Spleen (tissue), 7 donors: ENCODE measurements at regions not wholly inside any gene's neighbourhood (a gene's known extent, or its start where the extent isn't known, plus 50 kb on each side); places are given as distances from the start of the nearest gene placed in this dataset.

Experiments
- POLR2A ChIP-seq, 3 donors: fragments of 450-650 bp; IDR thresholded peaks; one replicate each; pipeline ENCODE4 v1.5.1; 2017; ENCODE audit warnings: antibody characterized with exemption in 3 of 3, mild to moderate bottlenecking in 1 of 3
- POLR2AphosphoS5 ChIP-seq, 3 donors: sonication (generic); formaldehyde crosslinking; IDR thresholded peaks; one replicate each; pipeline ENCODE4 v1.5.1; 2017; ENCODE audit warnings: antibody characterized with exemption in 3 of 3
- TF ChIP-seq, protein P1 (sequence below), 11 experiments: fragments of 200-600 bp in 7 of 11; fragments of 450-650 bp in 4 of 11; sonication (generic) in 4 of 11; IDR thresholded peaks in 8 of 11; conservative IDR thresholded peaks in 3 of 11; 1 replicate in 7 of 11; 2 replicates in 4 of 11; pipeline versions ENCODE4 v1.4.0 to v1.8.0; 2016 to 2021; ENCODE audit warnings: antibody characterized with exemption in 11 of 11, inconsistent platforms in 4 of 11, mild to moderate bottlenecking in 1 of 11
- donor health status: DM: no; HTN: no; CAD: no; lungs with moderate emphysema.
- donor health status: DM: no; HTN: no; CAD: no.
- donor health status: DM: no; HTN: no; CAD: no.

DNA sequence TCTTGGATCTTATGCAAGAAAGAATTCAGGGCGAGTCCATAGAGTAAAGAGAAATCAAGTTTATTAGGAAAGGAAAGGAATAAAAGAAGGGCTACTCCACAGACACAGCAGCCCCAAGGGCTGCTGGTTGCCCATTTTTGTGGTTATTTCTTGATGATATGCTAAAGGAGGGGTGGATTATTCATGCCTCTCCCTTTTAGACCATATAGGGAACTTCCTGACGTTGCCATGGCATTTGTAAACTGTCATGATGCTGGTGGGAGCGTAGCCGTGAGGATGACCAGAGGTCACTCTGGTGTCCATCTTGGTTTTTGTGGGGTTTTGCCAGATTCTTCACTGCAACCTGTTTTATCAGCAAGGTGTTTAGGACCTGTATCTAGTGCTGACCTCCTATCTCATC, 115.4 kb upstream of the CARD11 start:
- TF ChIP-seq POLR2A (IDR thresholded peaks at IDR 0.05) = no peak
- TF ChIP-seq, protein P1, sequence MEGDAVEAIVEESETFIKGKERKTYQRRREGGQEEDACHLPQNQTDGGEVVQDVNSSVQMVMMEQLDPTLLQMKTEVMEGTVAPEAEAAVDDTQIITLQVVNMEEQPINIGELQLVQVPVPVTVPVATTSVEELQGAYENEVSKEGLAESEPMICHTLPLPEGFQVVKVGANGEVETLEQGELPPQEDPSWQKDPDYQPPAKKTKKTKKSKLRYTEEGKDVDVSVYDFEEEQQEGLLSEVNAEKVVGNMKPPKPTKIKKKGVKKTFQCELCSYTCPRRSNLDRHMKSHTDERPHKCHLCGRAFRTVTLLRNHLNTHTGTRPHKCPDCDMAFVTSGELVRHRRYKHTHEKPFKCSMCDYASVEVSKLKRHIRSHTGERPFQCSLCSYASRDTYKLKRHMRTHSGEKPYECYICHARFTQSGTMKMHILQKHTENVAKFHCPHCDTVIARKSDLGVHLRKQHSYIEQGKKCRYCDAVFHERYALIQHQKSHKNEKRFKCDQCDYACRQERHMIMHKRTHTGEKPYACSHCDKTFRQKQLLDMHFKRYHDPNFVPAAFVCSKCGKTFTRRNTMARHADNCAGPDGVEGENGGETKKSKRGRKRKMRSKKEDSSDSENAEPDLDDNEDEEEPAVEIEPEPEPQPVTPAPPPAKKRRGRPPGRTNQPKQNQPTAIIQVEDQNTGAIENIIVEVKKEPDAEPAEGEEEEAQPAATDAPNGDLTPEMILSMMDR (IDR thresholded peaks at IDR 0.05 in 8 of 11, conservative IDR thresholded peaks at IDR 0.05 in 3 of 11) = no peak
- TF ChIP-seq POLR2AphosphoS5 (IDR thresholded peaks at IDR 0.05) = no peak
